ENCODE measurements at regions not wholly inside any gene's neighbourhood (a gene's known extent, or its start where the extent isn't known, plus 50 kb on each side); places are given as distances from the start of the nearest gene placed in this dataset.
"Not testable (repeated sequence)": the region's sequence is repeated elsewhere in the genome, so short reads cannot be mapped to it uniquely, and the experiment has no call there.

DNA sequence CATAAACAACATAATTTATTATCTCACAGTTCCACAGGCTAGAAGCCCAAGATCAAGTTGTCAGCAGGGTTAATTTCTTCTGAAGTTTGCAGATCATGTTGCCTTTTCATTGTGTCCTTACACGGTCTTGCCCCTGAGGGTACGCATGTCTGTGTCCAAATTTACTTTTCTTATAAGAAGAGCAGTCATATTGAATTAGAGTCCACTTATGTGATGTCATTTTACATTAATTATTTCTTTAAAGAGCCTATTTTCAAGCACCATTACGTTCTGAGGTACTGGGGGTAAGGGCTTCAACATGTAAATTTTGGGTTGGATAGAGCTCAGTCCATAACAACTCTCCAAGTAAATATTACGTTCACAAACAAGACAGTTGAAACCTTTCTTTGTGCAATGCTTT, 236.6 kb upstream of the OR4E1 start:
- Histone ChIP-seq H3F3A (ENCODE audit: control insufficient read depth, insufficient read depth) (no peaks in the 10 kb centered on the region), H3K4me1 (ENCODE audit: control insufficient read depth, low read length) (peaks cover 17% of the 10 kb centered on the region), H3K4me2 (ENCODE audit: low read length) (no peak overlapping the region), H3K9me3 (ENCODE audit: control insufficient read depth, insufficient read depth, low read length) (no peaks in the 10 kb centered on the region), H3K4me3 (ENCODE audit: low read length) (no peak overlapping the region), H3K27ac (ENCODE audit: low read depth, low read length) (no peak overlapping the region), H3K9me2 (replicated peaks; ENCODE audit: control insufficient read depth, low read length) (no peaks in the 10 kb centered on the region), H3K27me3 (ENCODE audit: control insufficient read depth, low read length) (0 out of 2 replicates have a peak, but pooled peaks cover 16% of the 10 kb centered on the region), H3K79me2 (ENCODE audit: control insufficient read depth, low read length) (no peaks in the 10 kb centered on the region), H4K20me1 (ENCODE audit: control insufficient read depth, insufficient read depth, low read depth, low read length) (no peaks in the 10 kb centered on the region), H3K36me3 (ENCODE audit: control insufficient read depth, low read length) (no peaks in the 10 kb centered on the region)
- no peak for TF ChIP-seq EZH2phosphoT487 (IDR thresholded peaks at IDR 0.05; ENCODE audit: borderline replicate concordance, low read length)
- TF ChIP-seq, protein P1, sequence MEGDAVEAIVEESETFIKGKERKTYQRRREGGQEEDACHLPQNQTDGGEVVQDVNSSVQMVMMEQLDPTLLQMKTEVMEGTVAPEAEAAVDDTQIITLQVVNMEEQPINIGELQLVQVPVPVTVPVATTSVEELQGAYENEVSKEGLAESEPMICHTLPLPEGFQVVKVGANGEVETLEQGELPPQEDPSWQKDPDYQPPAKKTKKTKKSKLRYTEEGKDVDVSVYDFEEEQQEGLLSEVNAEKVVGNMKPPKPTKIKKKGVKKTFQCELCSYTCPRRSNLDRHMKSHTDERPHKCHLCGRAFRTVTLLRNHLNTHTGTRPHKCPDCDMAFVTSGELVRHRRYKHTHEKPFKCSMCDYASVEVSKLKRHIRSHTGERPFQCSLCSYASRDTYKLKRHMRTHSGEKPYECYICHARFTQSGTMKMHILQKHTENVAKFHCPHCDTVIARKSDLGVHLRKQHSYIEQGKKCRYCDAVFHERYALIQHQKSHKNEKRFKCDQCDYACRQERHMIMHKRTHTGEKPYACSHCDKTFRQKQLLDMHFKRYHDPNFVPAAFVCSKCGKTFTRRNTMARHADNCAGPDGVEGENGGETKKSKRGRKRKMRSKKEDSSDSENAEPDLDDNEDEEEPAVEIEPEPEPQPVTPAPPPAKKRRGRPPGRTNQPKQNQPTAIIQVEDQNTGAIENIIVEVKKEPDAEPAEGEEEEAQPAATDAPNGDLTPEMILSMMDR (IDR thresholded peaks at IDR 0.05; ENCODE audit: low read depth, low read length, poor library complexity, severe bottlenecking): no peak

DNA sequence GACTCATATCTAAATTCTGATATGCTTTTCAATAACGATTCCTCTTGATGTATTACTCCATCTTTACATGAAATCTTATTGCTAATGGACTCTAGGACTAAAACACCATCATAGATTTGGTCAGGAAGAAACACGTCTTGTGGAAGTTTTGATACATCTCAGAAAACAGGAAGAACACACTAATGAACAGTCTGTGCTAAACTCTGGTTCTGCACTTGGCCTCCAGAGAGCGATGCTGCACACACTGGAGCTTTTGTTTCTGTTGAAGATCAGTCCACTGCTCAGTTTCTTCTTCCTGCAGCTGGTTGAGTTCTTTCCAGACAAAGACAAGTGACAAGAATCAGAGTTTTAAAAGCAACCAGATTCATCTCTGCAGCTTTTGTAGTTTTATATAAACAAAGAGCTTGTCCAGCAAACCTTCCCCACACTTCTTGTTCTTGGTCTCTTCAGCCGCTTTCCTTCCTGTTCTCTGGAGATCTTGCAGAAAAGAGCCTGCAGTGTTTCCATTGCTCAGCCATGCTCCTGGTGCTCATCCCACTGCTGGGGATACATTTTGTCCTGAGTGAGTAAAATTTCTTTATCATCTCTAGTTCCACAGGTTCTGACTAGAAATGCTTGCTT, 229.1 kb upstream of the OR4E1 start:
- H3K9me3 ChIP-seq (ENCODE audit: control insufficient read depth, insufficient read depth, low read length): peaks cover 3% of the 10 kb centered on the region; the same call in 1 of the 2 replicates
- no peak overlapping the region for H3K27ac ChIP-seq (ENCODE audit: low read depth, low read length)
- H3K36me3 ChIP-seq (ENCODE audit: control insufficient read depth, low read length): no peaks in the 10 kb centered on the region
- H3K4me1 ChIP-seq (ENCODE audit: control insufficient read depth, low read length): peaks cover 7% of the 10 kb centered on the region
- H3K4me3 ChIP-seq (ENCODE audit: low read length): no peak overlapping the region
- no peak for TF ChIP-seq EZH2phosphoT487 (IDR thresholded peaks at IDR 0.05; ENCODE audit: borderline replicate concordance, low read length)
- TF ChIP-seq, protein P1 (IDR thresholded peaks at IDR 0.05; ENCODE audit: low read depth, low read length, poor library complexity, severe bottlenecking): peak; percentile 62
- no peaks in the 10 kb centered on the region for H3F3A ChIP-seq (ENCODE audit: control insufficient read depth, insufficient read depth)
- peak overlapping the region; percentile 42 for H3K4me2 ChIP-seq (ENCODE audit: low read length)
- H3K27me3 ChIP-seq (ENCODE audit: control insufficient read depth, low read length): 0 out of 2 replicates have a peak, but pooled peaks cover 2% of the 10 kb centered on the region
- H4K20me1 ChIP-seq (ENCODE audit: control insufficient read depth, insufficient read depth, low read depth, low read length): no peaks in the 10 kb centered on the region
- no peaks in the 10 kb centered on the region for H3K79me2 ChIP-seq (ENCODE audit: control insufficient read depth, low read length)
- H3K9me2 ChIP-seq (replicated peaks; ENCODE audit: control insufficient read depth, low read length): no peaks in the 10 kb centered on the region

DNA sequence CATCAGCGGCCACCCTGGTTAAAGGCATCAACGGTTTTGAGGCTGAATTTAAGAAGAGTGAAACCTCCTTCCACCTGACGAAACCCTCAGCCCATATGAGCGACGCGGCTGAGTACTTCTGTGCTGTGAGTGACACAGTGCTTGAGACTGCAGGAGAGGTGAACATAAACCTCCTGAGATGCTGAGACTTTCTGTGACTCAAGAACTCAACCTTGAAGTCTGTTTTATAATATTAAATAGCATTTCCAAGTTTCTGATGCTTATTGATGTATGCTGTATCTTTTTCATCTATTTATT, 221.2 kb upstream of the OR4E1 start:
- not testable (repeated sequence) for H3K4me2 ChIP-seq (ENCODE audit: low read length); H3K36me3 ChIP-seq (ENCODE audit: control insufficient read depth, low read length); H3K9me3 ChIP-seq (ENCODE audit: control insufficient read depth, insufficient read depth, low read length); H3K79me2 ChIP-seq (ENCODE audit: control insufficient read depth, low read length); H3K27ac ChIP-seq (ENCODE audit: low read depth, low read length); H4K20me1 ChIP-seq (ENCODE audit: control insufficient read depth, insufficient read depth, low read depth, low read length); H3K9me2 ChIP-seq (replicated peaks; ENCODE audit: control insufficient read depth, low read length); H3K4me3 ChIP-seq (ENCODE audit: low read length); H3K4me1 ChIP-seq (ENCODE audit: control insufficient read depth, low read length); H3F3A ChIP-seq (ENCODE audit: control insufficient read depth, insufficient read depth)
- H3K27me3 ChIP-seq (ENCODE audit: control insufficient read depth, low read length): peaks cover 23% of the 10 kb centered on the region

DNA sequence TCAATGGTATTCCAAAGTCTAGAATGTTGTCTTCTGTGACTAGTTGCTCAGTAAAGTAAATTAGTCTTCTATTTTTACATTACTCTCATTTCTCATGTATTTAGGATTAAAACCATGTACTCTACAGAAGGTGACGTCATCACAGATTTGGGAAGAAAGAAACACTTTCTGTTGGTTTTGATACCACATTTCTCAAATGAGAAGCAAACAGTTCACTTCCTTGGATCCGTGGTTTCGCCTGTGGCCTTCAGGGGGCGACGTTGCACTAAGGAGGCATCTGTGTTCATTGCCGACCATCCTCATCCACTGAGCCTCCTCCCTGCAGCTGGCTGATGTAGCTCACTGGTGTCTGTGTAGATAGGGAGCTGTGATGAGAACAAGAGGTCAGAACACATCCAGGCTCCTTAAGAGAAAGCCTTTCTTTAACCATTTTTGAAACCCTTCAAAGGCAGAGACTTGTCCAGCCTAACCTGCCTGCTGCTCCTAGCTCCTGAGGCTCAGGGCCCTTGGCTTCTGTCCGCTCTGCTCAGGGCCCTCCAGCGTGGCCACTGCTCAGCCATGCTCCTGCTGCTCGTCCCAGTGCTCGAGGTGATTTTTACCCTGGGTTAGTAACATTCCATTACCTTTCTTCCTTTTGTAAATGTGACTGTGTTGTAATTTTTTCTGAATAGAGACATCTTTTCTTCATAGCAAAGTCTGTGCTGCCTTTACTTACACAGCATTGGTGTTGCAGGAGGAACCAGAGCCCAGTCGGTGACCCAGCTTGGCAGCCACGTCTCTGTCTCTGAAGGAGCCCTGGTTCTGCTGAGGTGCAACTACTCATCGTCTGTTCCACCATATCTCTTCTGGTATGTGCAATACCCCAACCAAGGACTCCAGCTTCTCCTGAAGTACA, 220.6 kb upstream of the OR4E1 start:
- Histone ChIP-seq H3K79me2 (ENCODE audit: control insufficient read depth, low read length) (no peaks in the 10 kb centered on the region), H3K27ac (ENCODE audit: low read depth, low read length) (no peak overlapping the region), H3K4me1 (ENCODE audit: control insufficient read depth, low read length) (no peaks in the 10 kb centered on the region), H3K4me3 (ENCODE audit: low read length) (no peak overlapping the region), H3K36me3 (ENCODE audit: control insufficient read depth, low read length) (no peaks in the 10 kb centered on the region), H4K20me1 (ENCODE audit: control insufficient read depth, insufficient read depth, low read depth, low read length) (no peaks in the 10 kb centered on the region), H3F3A (ENCODE audit: control insufficient read depth, insufficient read depth) (no peaks in the 10 kb centered on the region), H3K27me3 (ENCODE audit: control insufficient read depth, low read length) (peaks cover 23% of the 10 kb centered on the region), H3K9me2 (replicated peaks; ENCODE audit: control insufficient read depth, low read length) (no peaks in the 10 kb centered on the region), H3K4me2 (ENCODE audit: low read length) (no peak overlapping the region), H3K9me3 (ENCODE audit: control insufficient read depth, insufficient read depth, low read length) (no peaks in the 10 kb centered on the region)
- TF ChIP-seq EZH2phosphoT487 (IDR thresholded peaks at IDR 0.05; ENCODE audit: borderline replicate concordance, low read length): no peak
- TF ChIP-seq, protein P1 (IDR thresholded peaks at IDR 0.05; ENCODE audit: low read depth, low read length, poor library complexity, severe bottlenecking): peak; percentile 63

All from DOHH2 (cell line).